ENCODE measurements at regions not wholly inside any gene's neighbourhood (a gene's known extent, or its start where the extent isn't known, plus 50 kb on each side); places are given as distances from the start of the nearest gene placed in this dataset.
"Not testable (repeated sequence)": the region's sequence is repeated elsewhere in the genome, so short reads cannot be mapped to it uniquely, and the experiment has no call there.

DNA sequence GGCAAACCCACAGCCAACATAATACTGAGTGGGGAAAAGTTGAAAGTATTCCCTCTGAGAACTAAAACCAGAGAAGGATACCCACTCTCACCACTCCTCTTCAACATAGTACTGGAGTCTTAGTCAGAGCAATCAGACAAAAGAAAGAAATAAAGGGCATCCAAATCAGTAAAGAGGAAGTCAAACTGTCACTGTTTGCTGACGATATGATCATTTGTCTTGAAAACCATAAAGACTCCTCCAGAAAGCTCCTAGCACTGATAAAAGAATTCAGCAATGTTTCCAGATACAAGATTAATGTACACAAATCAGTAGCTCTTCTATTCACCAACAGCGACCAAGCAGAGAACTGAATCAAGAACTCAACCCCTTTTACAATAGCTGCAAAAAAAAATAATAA is 64.0 kb upstream of the SSTR4 start:
- in situ Hi-C loops (cut with MboI): loop anchor here (25.0 kb wide), 1 partner anchor 634 kb away; no protein-coding TSS in a partner anchor
- not testable (repeated sequence) for H3F3A ChIP-seq (ENCODE audit: insufficient read depth); H3K4me1 ChIP-seq (ENCODE audit: insufficient read depth); H2AFZ ChIP-seq; H3K9me2 ChIP-seq (ENCODE audit: insufficient read depth); DNase-seq; H3K27ac ChIP-seq; H3K9ac ChIP-seq; H3K79me2 ChIP-seq (ENCODE audit: insufficient read depth); H3K9me3 ChIP-seq (ENCODE audit: low read depth); H3K36me3 ChIP-seq (ENCODE audit: low read depth); H3K4me3 ChIP-seq; H4K20me1 ChIP-seq (ENCODE audit: insufficient read depth); H3K4me2 ChIP-seq (ENCODE audit: unreplicated experiment)
- H3K27me3 ChIP-seq (replicated peaks; ENCODE audit: insufficient read depth): peaks cover 60% of the 10 kb centered on the region
- 57 to 61% methylated on average over 2 of the region's 2 CpGs for WGBS, 2 experiments (ENCODE audit: low coverage in 1 of 2, low lambda C conversion rate in 2 of 2, missing lambda C conversion rate in 2 of 2)

DNA sequence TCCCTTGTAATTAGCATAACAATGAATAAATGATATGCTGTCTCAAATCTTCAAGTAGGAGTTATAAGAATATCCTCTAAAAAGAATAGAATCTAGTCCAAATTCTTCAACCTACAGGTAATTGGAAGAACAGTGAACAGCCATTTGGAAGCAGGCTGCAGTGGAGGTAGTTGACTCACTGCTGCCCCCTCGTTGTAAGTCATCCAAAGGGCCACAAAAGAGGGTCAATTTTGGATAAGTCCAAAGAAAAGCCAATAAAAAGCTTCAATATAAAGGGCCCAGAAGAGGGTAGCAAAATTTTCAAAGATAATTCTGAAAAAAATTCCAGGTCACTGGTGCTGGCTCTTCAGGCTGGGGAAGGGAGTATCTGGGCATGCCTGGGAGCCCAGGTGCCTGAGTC is 60.8 kb upstream of the SSTR4 start:
- DNase-seq: peak; percentile 52
- 0% methylated on average over 1 of the region's 1 CpG for WGBS, 2 experiments (ENCODE audit: low coverage in 1 of 2, low lambda C conversion rate in 2 of 2, missing lambda C conversion rate in 2 of 2)
- TF ChIP-seq EZH2phosphoT487 (IDR thresholded peaks at IDR 0.05; ENCODE audit: insufficient read depth, low read depth) (no peak), EZH2 (IDR thresholded peaks at IDR 0.05; ENCODE audit: insufficient read depth, poor library complexity, severe bottlenecking) (no peak)

GRCh38 chr20:22977047-22977785 is 57.9 kb upstream of the SSTR4 start:
- Histone ChIP-seq H3K27me3 (replicated peaks; ENCODE audit: insufficient read depth) (peaks cover 45% of the 10 kb centered on the region), H3K4me1 (ENCODE audit: insufficient read depth) (no peaks in the 10 kb centered on the region), H3K79me2 (ENCODE audit: insufficient read depth) (no peaks in the 10 kb centered on the region), H3K4me2 (ENCODE audit: unreplicated experiment) (no peak overlapping the region), H3F3A (ENCODE audit: insufficient read depth) (no peaks in the 10 kb centered on the region), H2AFZ (no peak overlapping the region), H3K9ac (no peak overlapping the region), H3K9me3 (ENCODE audit: low read depth) (no peaks in the 10 kb centered on the region), H4K20me1 (ENCODE audit: insufficient read depth) (no peaks in the 10 kb centered on the region), H3K9me2 (ENCODE audit: insufficient read depth) (no peaks in the 10 kb centered on the region), H3K36me3 (ENCODE audit: low read depth) (no peaks in the 10 kb centered on the region), H3K27ac (no peak overlapping the region), H3K4me3 (no peak overlapping the region)
- WGBS, 2 experiments (ENCODE audit: low coverage in 1 of 2, low lambda C conversion rate in 2 of 2, missing lambda C conversion rate in 2 of 2): 1 to 2% methylated on average over 4 of the region's 4 CpGs
- TF ChIP-seq EZH2 (IDR thresholded peaks at IDR 0.05; ENCODE audit: insufficient read depth, poor library complexity, severe bottlenecking): no peak
- TF ChIP-seq EZH2phosphoT487 (IDR thresholded peaks at IDR 0.05; ENCODE audit: insufficient read depth, low read depth): no peak
- in situ Hi-C loops (cut with MboI): no loop called here
- DNase-seq: no peak

More for the DNA sequence above, 60.8 kb upstream of the SSTR4 start:
- H3K36me3 ChIP-seq (ENCODE audit: low read depth): no peaks in the 10 kb centered on the region
- no peak overlapping the region for H3K9ac ChIP-seq
- peaks cover 44% of the 10 kb centered on the region for H3K27me3 ChIP-seq (replicated peaks; ENCODE audit: insufficient read depth)
- no peaks in the 10 kb centered on the region for H4K20me1 ChIP-seq (ENCODE audit: insufficient read depth)
- H3K79me2 ChIP-seq (ENCODE audit: insufficient read depth): no peaks in the 10 kb centered on the region
- H3K4me1 ChIP-seq (ENCODE audit: insufficient read depth): no peaks in the 10 kb centered on the region
- no peaks in the 10 kb centered on the region for H3K9me3 ChIP-seq (ENCODE audit: low read depth)
- H3K27ac ChIP-seq: no peak overlapping the region
- H3K9me2 ChIP-seq (ENCODE audit: insufficient read depth): no peaks in the 10 kb centered on the region
- H3F3A ChIP-seq (ENCODE audit: insufficient read depth): no peaks in the 10 kb centered on the region
- H3K4me2 ChIP-seq (ENCODE audit: unreplicated experiment): no peak overlapping the region
- no peak overlapping the region for H3K4me3 ChIP-seq
- H2AFZ ChIP-seq: no peak overlapping the region
- in situ Hi-C loops (cut with MboI): loop anchor here (25.0 kb wide), 1 partner anchor 637 kb away; no protein-coding TSS in a partner anchor

DNA sequence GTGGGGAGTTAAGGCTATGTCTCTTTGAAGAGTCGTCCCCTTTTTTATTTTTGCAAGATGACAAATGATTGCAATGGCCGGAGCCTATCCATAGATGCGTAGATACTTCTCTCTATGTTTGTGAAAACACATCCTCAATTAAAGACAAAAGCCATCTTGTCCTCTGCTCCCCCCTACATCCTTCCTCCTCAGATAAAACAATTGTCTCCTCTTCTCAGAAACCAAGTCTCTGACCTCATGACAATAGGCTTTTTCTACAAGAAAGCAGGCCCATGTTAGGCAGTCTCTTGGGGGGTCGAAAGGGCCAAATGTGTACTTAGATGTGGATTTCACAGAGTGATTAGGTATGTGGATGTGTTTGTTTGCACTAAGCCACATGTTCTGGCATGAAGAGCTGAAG is 51.1 kb upstream of the SSTR4 start:
- H3K79me2 ChIP-seq (ENCODE audit: insufficient read depth): no peaks in the 10 kb centered on the region
- no peaks in the 10 kb centered on the region for H3K9me2 ChIP-seq (ENCODE audit: insufficient read depth)
- no peak overlapping the region for H3K9ac ChIP-seq
- H3K36me3 ChIP-seq (ENCODE audit: low read depth): no peaks in the 10 kb centered on the region
- no peaks in the 10 kb centered on the region for H3F3A ChIP-seq (ENCODE audit: insufficient read depth)
- H3K4me3 ChIP-seq: no peak overlapping the region
- TF ChIP-seq EZH2phosphoT487 (IDR thresholded peaks at IDR 0.05; ENCODE audit: insufficient read depth, low read depth): no peak
- no peak for TF ChIP-seq EZH2 (IDR thresholded peaks at IDR 0.05; ENCODE audit: insufficient read depth, poor library complexity, severe bottlenecking)
- no peaks in the 10 kb centered on the region for H3K4me1 ChIP-seq (ENCODE audit: insufficient read depth)
- peaks cover 40% of the 10 kb centered on the region; the same call in 1 of the 2 replicates for H3K27me3 ChIP-seq (replicated peaks; ENCODE audit: insufficient read depth)
- H4K20me1 ChIP-seq (ENCODE audit: insufficient read depth): no peaks in the 10 kb centered on the region
- WGBS, 2 experiments (ENCODE audit: low coverage in 1 of 2, low lambda C conversion rate in 2 of 2, missing lambda C conversion rate in 2 of 2): 36 to 39% methylated on average over 4 of the region's 4 CpGs
- no peak overlapping the region for H3K27ac ChIP-seq
- H2AFZ ChIP-seq: no peak overlapping the region
- no peak for DNase-seq
- in situ Hi-C loops (cut with MboI): no loop called here
- no peaks in the 10 kb centered on the region for H3K9me3 ChIP-seq (ENCODE audit: low read depth)
- no peak overlapping the region for H3K4me2 ChIP-seq (ENCODE audit: unreplicated experiment)
